GM19239 (cell line): ENCODE measurements at regions not wholly inside any gene's neighbourhood (a gene's known extent, or its start where the extent isn't known, plus 50 kb on each side); places are given as distances from the start of the nearest gene placed in this dataset.
"Not testable (repeated sequence)": the region's sequence is repeated elsewhere in the genome, so short reads cannot be mapped to it uniquely, and the experiment has no call there.

ENCODE experiments used
- DNase-seq: peaks from one replicate; pipeline ENCODE4 v3.0.0; 2011; ENCODE audit warnings: low spot score; ENCODE audit not compliant: insufficient read length
- FAIRE-seq: peaks from 2 replicates; lab custom pipeline; 2011; peaks lifted over from hg19 to GRCh38; lab: Jason Lieb, UNC

GRCh38 chr14:62439210-62439609, 606.0 kb downstream of the KCNH5 start:
- FAIRE-seq (no peak), DNase-seq (no peak)

GRCh38 chr14:62443796-62444195, 601.5 kb downstream of the KCNH5 start:
- no peak for FAIRE-seq
- DNase-seq, result no peak

GRCh38 chr14:62445570-62445969, 599.7 kb downstream of the KCNH5 start:
- FAIRE-seq, result no peak
- no peak for DNase-seq

GRCh38 chr14:62451221-62451620, 594.0 kb downstream of the KCNH5 start:
- FAIRE-seq (no peak), DNase-seq (no peak)

GRCh38 chr14:62453226-62453625, 592.0 kb downstream of the KCNH5 start:
- FAIRE-seq (no peak), DNase-seq (no peak)

GRCh38 chr14:62455446-62455845, 589.8 kb downstream of the KCNH5 start:
- DNase-seq (no peak), FAIRE-seq (no peak)

- DNase-seq (no peak), FAIRE-seq (no peak)
Measured at GRCh38 chr14:62462988-62463387, 582.3 kb downstream of the KCNH5 start.

GRCh38 chr14:62468946-62469345, 576.3 kb downstream of the KCNH5 start:
- no peak for DNase-seq
- FAIRE-seq, result no peak

- DNase-seq, result no peak
- no peak for FAIRE-seq
Measured at GRCh38 chr14:62470935-62471334, 574.3 kb downstream of the KCNH5 start.

GRCh38 chr14:62491146-62491545, 554.1 kb downstream of the KCNH5 start:
- no peak for DNase-seq
- FAIRE-seq, result no peak

- no peak for DNase-seq
- FAIRE-seq, result no peak
Measured at GRCh38 chr14:62497708-62498107, 547.5 kb downstream of the KCNH5 start.

- DNase-seq, result no peak
Measured at GRCh38 chr14:62501021-62501750, 544.1 kb downstream of the KCNH5 start.

GRCh38 chr14:62505045-62505444, 540.2 kb downstream of the KCNH5 start:
- DNase-seq (no peak), FAIRE-seq (no peak)

More at GRCh38 chr14:62501021-62501750, 544.1 kb downstream of the KCNH5 start:
- no peak for FAIRE-seq

GRCh38 chr14:62521309-62521708, 523.9 kb downstream of the KCNH5 start:
- not testable (repeated sequence) for FAIRE-seq, DNase-seq

GRCh38 chr14:62528296-62528695, 517.0 kb downstream of the KCNH5 start:
- FAIRE-seq (no peak), DNase-seq (no peak)

- DNase-seq, result no peak
- no peak for FAIRE-seq
Measured at GRCh38 chr14:62532181-62532580, 513.1 kb downstream of the KCNH5 start.

GRCh38 chr14:62546862-62547474, 498.3 kb downstream of the KCNH5 start:
- DNase-seq, result no peak
- FAIRE-seq, result no peak

GRCh38 chr14:62557416-62557815, 487.8 kb downstream of the KCNH5 start:
- DNase-seq (no peak), FAIRE-seq (no peak)

- no peak for DNase-seq
- FAIRE-seq, result no peak
Measured at GRCh38 chr14:62558451-62558850, 486.8 kb downstream of the KCNH5 start.

GRCh38 chr14:62585247-62585646, 460.0 kb downstream of the KCNH5 start:
- DNase-seq (no peak), FAIRE-seq (no peak)

- FAIRE-seq, result no peak
- no peak for DNase-seq
Measured at GRCh38 chr14:62592877-62593276, 452.4 kb downstream of the KCNH5 start.

GRCh38 chr14:62597143-62597542, 448.1 kb downstream of the KCNH5 start:
- DNase-seq (no peak), FAIRE-seq (no peak)
